ENCODE measurements at regions not wholly inside any gene's neighbourhood (a gene's known extent, or its start where the extent isn't known, plus 50 kb on each side); places are given as distances from the start of the nearest gene placed in this dataset.

- Histone ChIP-seq H3K4me2 (ENCODE audit: low read depth, low read length) (no peak overlapping the region), H4K8ac (ENCODE audit: low read depth in 2 of 2, low read length in 2 of 2) (no peak overlapping the region), H3K9ac (ENCODE audit: low read depth, low read length) (no peak overlapping the region), H3K14ac (replicated peaks; ENCODE audit: low read depth, low read length) (no peak overlapping the region), H2AK5ac (ENCODE audit: low read depth, low read length) (no peak overlapping the region), H4K5ac (ENCODE audit: low read depth, low read length) (no peak overlapping the region), H3K27me3 (ENCODE audit: control insufficient read depth, insufficient read depth, low read length) (no peaks in the 10 kb centered on the region), H3K9me1 (ENCODE audit: insufficient read depth, low read length) (no peaks in the 10 kb centered on the region), H2BK5ac (ENCODE audit: low read depth, low read length, poor library complexity, severe bottlenecking) (no peak overlapping the region), H3K4me1 (ENCODE audit: control insufficient read depth, insufficient read depth, low read length) (no peaks in the 10 kb centered on the region), H3K18ac (ENCODE audit: low read depth, low read length) (no peak overlapping the region), H3K23ac (ENCODE audit: low read depth, low read length) (no peak overlapping the region), H2BK120ac (ENCODE audit: low read depth, low read length) (no peak overlapping the region), H4K91ac (ENCODE audit: insufficient read depth, low read depth, low read length) (no peak overlapping the region), H2BK20ac (ENCODE audit: low read depth, low read length) (no peak overlapping the region), H3K79me1 (ENCODE audit: low read depth in 1 of 2, low read length in 2 of 2) (no peaks in the 10 kb centered on the region), H2AK9ac (replicated peaks; ENCODE audit: low read depth, low read length, poor library complexity) (no peak overlapping the region), H3K56ac (ENCODE audit: extremely low read depth, insufficient read depth, low read length) (no peak overlapping the region), H4K20me1 (ENCODE audit: insufficient read depth, low read length) (no peaks in the 10 kb centered on the region), H3K9me3 (ENCODE audit: control insufficient read depth, insufficient read depth, low read length) (peaks cover 4% of the 10 kb centered on the region; the same call in 1 of the 2 replicates), H3K36me3 (ENCODE audit: control insufficient read depth, insufficient read depth, low read length) (no peaks in the 10 kb centered on the region), H3K4ac (ENCODE audit: low read depth, low read length) (no peak overlapping the region), H2BK15ac (ENCODE audit: low read depth, low read length) (no peak overlapping the region), H3K27ac (ENCODE audit: insufficient read depth, low read length) (no peak overlapping the region), H2AFZ (replicated peaks; ENCODE audit: low read length, poor library complexity) (no peak overlapping the region), H3K4me3 (ENCODE audit: insufficient read depth, low read depth, low read length) (no peak overlapping the region)
- ATAC-seq (ENCODE audit: low read depth), result no peak
- CTCF ChIA-PET, result no interaction called here
- in situ Hi-C loops (cut with MboI; ENCODE audit: low sequenced_read_pairs) (no loop called here), dilution Hi-C loops (cut with HindIII; ENCODE audit: low sequenced_read_pairs, unreplicated experiment) (no loop called here), intact Hi-C loops (cut with micrococcal nuclease) (no loop called here)
- no peak for DNase-seq
- no TSS peak for BruUV-seq (replicated peaks)
- TF ChIP-seq BHLHE40 (IDR thresholded peaks at IDR 0.05; ENCODE audit: low read depth, low read length), result no peak
- no peak for TF ChIP-seq MAZ (IDR thresholded peaks at IDR 0.05; ENCODE audit: borderline replicate concordance, low read depth, low read length)
- TF ChIP-seq RCOR1 (IDR thresholded peaks at IDR 0.05; ENCODE audit: insufficient replicate concordance, low read length), result no peak
- no peak for TF ChIP-seq CTCF (conservative IDR thresholded peaks at IDR 0.05; ENCODE audit: low read depth, low read length)
- TF ChIP-seq CHD1 (IDR thresholded peaks at IDR 0.05; ENCODE audit: low read depth, low read length), result no peak
- TF ChIP-seq MAFK (IDR thresholded peaks at IDR 0.05; ENCODE audit: low read depth, low read length), result no peak
- TF ChIP-seq RFX5 (IDR thresholded peaks at IDR 0.05; ENCODE audit: low read depth, low read length), result no peak
- no peak for TF ChIP-seq USF2 (IDR thresholded peaks at IDR 0.05; ENCODE audit: low read depth, low read length)
- no peak for TF ChIP-seq MXI1 (IDR thresholded peaks at IDR 0.05; ENCODE audit: borderline replicate concordance, low read depth, low read length)
- no peak for TF ChIP-seq FOS (IDR thresholded peaks at IDR 0.05; ENCODE audit: low read depth, low read length)
- WGBS, 2 experiments (ENCODE audit: extremely low coverage in 2 of 2, insufficient read length in 1 of 2), result no CpG with 5 or more reads among the region's 2 CpGs
- POLR2A ChIA-PET (ENCODE audit: unreplicated experiment), result no interaction called here
These were observed 283.1 kb upstream of the SPANXN4 start for GRCh38 chrX:142742581-142742980.

All from IMR-90 (cell line).